ENCODE measurements at regions not wholly inside any gene's neighbourhood (a gene's known extent, or its start where the extent isn't known, plus 50 kb on each side); places are given as distances from the start of the nearest gene placed in this dataset.

GRCh38 chr12:27387473-27387872 is 54.8 kb downstream of the BMAL2 start:
- WGBS, 2 donors: 92 to 97% methylated on average over 1 of the region's 1 CpG
- no peaks in the 10 kb centered on the region for H3K27me3 ChIP-seq
- DNase-seq (no peak), FAIRE-seq (no peak), ATAC-seq (no peak)
- intact Hi-C loops (cut with DNase I): no loop called here
- H3K9me3 ChIP-seq: no peaks in the 10 kb centered on the region
- no peak overlapping the region for H3K4me3 ChIP-seq
- no peak overlapping the region for H3K27ac ChIP-seq
- TF ChIP-seq, protein P1, sequence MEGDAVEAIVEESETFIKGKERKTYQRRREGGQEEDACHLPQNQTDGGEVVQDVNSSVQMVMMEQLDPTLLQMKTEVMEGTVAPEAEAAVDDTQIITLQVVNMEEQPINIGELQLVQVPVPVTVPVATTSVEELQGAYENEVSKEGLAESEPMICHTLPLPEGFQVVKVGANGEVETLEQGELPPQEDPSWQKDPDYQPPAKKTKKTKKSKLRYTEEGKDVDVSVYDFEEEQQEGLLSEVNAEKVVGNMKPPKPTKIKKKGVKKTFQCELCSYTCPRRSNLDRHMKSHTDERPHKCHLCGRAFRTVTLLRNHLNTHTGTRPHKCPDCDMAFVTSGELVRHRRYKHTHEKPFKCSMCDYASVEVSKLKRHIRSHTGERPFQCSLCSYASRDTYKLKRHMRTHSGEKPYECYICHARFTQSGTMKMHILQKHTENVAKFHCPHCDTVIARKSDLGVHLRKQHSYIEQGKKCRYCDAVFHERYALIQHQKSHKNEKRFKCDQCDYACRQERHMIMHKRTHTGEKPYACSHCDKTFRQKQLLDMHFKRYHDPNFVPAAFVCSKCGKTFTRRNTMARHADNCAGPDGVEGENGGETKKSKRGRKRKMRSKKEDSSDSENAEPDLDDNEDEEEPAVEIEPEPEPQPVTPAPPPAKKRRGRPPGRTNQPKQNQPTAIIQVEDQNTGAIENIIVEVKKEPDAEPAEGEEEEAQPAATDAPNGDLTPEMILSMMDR (IDR thresholded peaks at IDR 0.05): no peak
- H3K4me1 ChIP-seq: no peaks in the 10 kb centered on the region
- no peaks in the 10 kb centered on the region for H3K36me3 ChIP-seq

GRCh38 chr12:27388650-27389049 is 56.0 kb downstream of the BMAL2 start:
- intact Hi-C loops (cut with DNase I): no loop called here
- ATAC-seq: no peak
- no peak for FAIRE-seq
- Histone ChIP-seq H3K4me3 (no peak overlapping the region), H3K27me3 (no peaks in the 10 kb centered on the region), H3K27ac (no peak overlapping the region), H3K4me1 (no peaks in the 10 kb centered on the region), H3K36me3 (no peaks in the 10 kb centered on the region), H3K9me3 (no peaks in the 10 kb centered on the region)
- TF ChIP-seq, protein P1 (IDR thresholded peaks at IDR 0.05): no peak
- WGBS, 2 donors: 95 to 99% methylated on average over 1 of the region's 1 CpG
- no peak for DNase-seq

DNA sequence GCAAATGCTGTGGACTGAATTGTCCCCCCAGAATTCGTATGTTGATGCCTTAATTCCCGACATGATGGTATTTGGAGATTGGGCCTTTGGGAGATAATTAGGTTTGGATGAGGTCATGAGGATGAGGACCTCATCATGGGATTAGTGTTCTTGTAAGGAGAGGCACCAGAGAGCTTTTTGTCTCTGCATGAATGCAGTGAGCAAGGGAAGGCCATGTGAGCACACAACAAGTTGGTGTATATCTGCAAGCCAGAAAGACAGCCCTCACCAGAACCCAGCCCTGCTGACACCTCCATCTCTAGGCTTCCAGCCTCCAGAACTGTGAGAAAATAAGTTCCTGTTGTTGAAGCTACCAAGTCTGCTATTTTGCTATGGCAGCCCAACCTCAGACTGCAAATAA is 51.9 kb upstream of the SMCO2 start:
- TF ChIP-seq, protein P1 (IDR thresholded peaks at IDR 0.05): no peak
- ATAC-seq: no peak
- H3K4me1 ChIP-seq: no peaks in the 10 kb centered on the region
- H3K9me3 ChIP-seq: no peaks in the 10 kb centered on the region
- 86 to 89% methylated on average over 2 of the region's 2 CpGs for WGBS, 2 donors
- no peaks in the 10 kb centered on the region for H3K36me3 ChIP-seq
- H3K27me3 ChIP-seq: no peaks in the 10 kb centered on the region
- H3K4me3 ChIP-seq: no peak overlapping the region
- no peak for DNase-seq
- H3K27ac ChIP-seq: no peak overlapping the region
- no peak for FAIRE-seq
- intact Hi-C loops (cut with DNase I): no loop called here

- DNase-seq (no peak), FAIRE-seq (no peak), ATAC-seq (no peak)
- no peaks in the 10 kb centered on the region for H3K36me3 ChIP-seq
- WGBS, 2 donors: 95 to 96% methylated on average over 6 of the region's 6 CpGs
- TF ChIP-seq, protein P1 (IDR thresholded peaks at IDR 0.05): no peak
- H3K9me3 ChIP-seq: no peaks in the 10 kb centered on the region
- no peak overlapping the region for H3K27ac ChIP-seq
- H3K27me3 ChIP-seq: no peaks in the 10 kb centered on the region
- intact Hi-C loops (cut with DNase I): no loop called here
- H3K4me1 ChIP-seq: no peaks in the 10 kb centered on the region
- no peak overlapping the region for H3K4me3 ChIP-seq
Measured at GRCh38 chr12:27396216-27396815, 50.2 kb upstream of the SMCO2 start.
